SK-N-SH treated with all-trans-retinoic acid at 6 μM for 48 hours (cell line): ENCODE measurements at regions not wholly inside any gene's neighbourhood (a gene's known extent, or its start where the extent isn't known, plus 50 kb on each side); places are given as distances from the start of the nearest gene placed in this dataset.

Experiments
- ATAC-seq: fragments of 200-7000 bp; cut with Tn5 transposase; 3 replicates; pipeline ENCODE4 v1.9.1; 2020; ENCODE audit warnings: mild to moderate bottlenecking, moderate library complexity
- ARNTL ChIP-seq: fragments of 450-650 bp; formaldehyde crosslinking; IDR thresholded peaks from 2 replicates; pipeline ENCODE4 v1.5.0; 2020; ENCODE audit warnings: low read depth, mild to moderate bottlenecking, moderate library complexity, borderline replicate concordance
- BACH2 ChIP-seq: fragments of 250-450 bp; sonication (Bioruptor Pico); IDR thresholded peaks from 2 replicates; pipeline ENCODE4 v1.9.0; 2021; ENCODE audit warnings: mild to moderate bottlenecking, borderline replicate concordance
- CSDC2 ChIP-seq: fragments of 250-450 bp; sonication (Bioruptor Pico); IDR thresholded peaks from 2 replicates; pipeline ENCODE4 v1.5.0; 2020; ENCODE audit warnings: mild to moderate bottlenecking, moderate library complexity
- ESRRG ChIP-seq: fragments of 250-450 bp; sonication (Bioruptor Pico); IDR thresholded peaks from 2 replicates; pipeline ENCODE4 v1.6.1; 2021; ENCODE audit warnings: mild to moderate bottlenecking
- GLIS3 ChIP-seq: fragments of 250-450 bp; sonication (Bioruptor Pico); IDR thresholded peaks from 2 replicates; pipeline ENCODE4 v1.5.0; 2020; ENCODE audit warnings: mild to moderate bottlenecking, moderate library complexity
- ISL1 ChIP-seq: fragments of 250-450 bp; sonication (Bioruptor Pico); IDR thresholded peaks from 2 replicates; pipeline ENCODE4 v2.1.2; 2022; ENCODE audit warnings: mild to moderate bottlenecking, moderate library complexity
- PPARA ChIP-seq: fragments of 250-450 bp; sonication (Bioruptor Pico); IDR thresholded peaks from 2 replicates; pipeline ENCODE4 v1.5.0; 2020; ENCODE audit warnings: mild to moderate bottlenecking, borderline replicate concordance
- RARB ChIP-seq: fragments of 250-450 bp; sonication (Bioruptor Pico); IDR thresholded peaks from 2 replicates; pipeline ENCODE4 v1.8.0; 2021; ENCODE audit warnings: mild to moderate bottlenecking, moderate library complexity
- SNAI2 ChIP-seq: fragments of 250-450 bp; sonication (Bioruptor Pico); IDR thresholded peaks from 2 replicates; pipeline ENCODE4 v1.5.0; 2020; ENCODE audit warnings: mild to moderate bottlenecking, moderate library complexity
- TCF4 ChIP-seq: fragments of 250-450 bp; sonication (Bioruptor Pico); IDR thresholded peaks from 2 replicates; pipeline ENCODE4 v1.8.0; 2021; ENCODE audit warnings: mild to moderate bottlenecking, moderate library complexity, borderline replicate concordance
- TOX ChIP-seq: fragments of 250-450 bp; sonication (Bioruptor Pico); IDR thresholded peaks from 2 replicates; pipeline ENCODE4 v1.8.0; 2021; ENCODE audit warnings: mild to moderate bottlenecking, moderate library complexity, borderline replicate concordance
- ZC3H10 ChIP-seq: fragments of 250-450 bp; sonication (Bioruptor Pico); IDR thresholded peaks from 2 replicates; pipeline ENCODE4 v1.5.1; 2021; ENCODE audit warnings: mild to moderate bottlenecking, moderate library complexity
- ZFP3 ChIP-seq: fragments of 250-450 bp; sonication (Bioruptor Pico); IDR thresholded peaks from 2 replicates; pipeline ENCODE4 v1.5.0; 2020; ENCODE audit warnings: mild to moderate bottlenecking, moderate library complexity
- ZFP30 ChIP-seq: fragments of 450-650 bp; formaldehyde crosslinking; IDR thresholded peaks from 2 replicates; pipeline ENCODE4 v1.5.0; 2022; ENCODE audit warnings: mild to moderate bottlenecking, moderate library complexity
- ZNF565 ChIP-seq: fragments of 450-650 bp; formaldehyde crosslinking; conservative IDR thresholded peaks from 2 replicates; pipeline ENCODE4 v1.5.0; 2020; ENCODE audit warnings: low read depth, mild to moderate bottlenecking, moderate library complexity
- ZNF70 ChIP-seq: fragments of 450-650 bp; formaldehyde crosslinking; IDR thresholded peaks from 2 replicates; pipeline ENCODE4 v1.5.0; 2020; ENCODE audit warnings: mild to moderate bottlenecking, moderate library complexity
- ZNF8 ChIP-seq: fragments of 450-650 bp; formaldehyde crosslinking; IDR thresholded peaks from 2 replicates; pipeline ENCODE4 v1.5.0; 2020; ENCODE audit warnings: mild to moderate bottlenecking, moderate library complexity
- TF ChIP-seq, protein P1 (sequence below): fragments of 250-450 bp; sonication (Bioruptor Pico); IDR thresholded peaks from 2 replicates; pipeline ENCODE4 v1.8.0; 2021; ENCODE audit warnings: low read depth, mild to moderate bottlenecking, moderate library complexity, borderline replicate concordance
- TF ChIP-seq, protein P2 (sequence below): fragments of 250-450 bp; sonication (Bioruptor Pico); IDR thresholded peaks from 2 replicates; pipeline ENCODE4 v1.5.1; 2021; ENCODE audit warnings: mild to moderate bottlenecking, moderate library complexity
- TF ChIP-seq, protein P3 (sequence below): fragments of 250-450 bp; sonication (Bioruptor Pico); IDR thresholded peaks from 2 replicates; pipeline ENCODE4 v1.5.0; 2020; ENCODE audit warnings: mild to moderate bottlenecking, moderate library complexity
- TF ChIP-seq, protein P4 (sequence below): fragments of 250-450 bp; sonication (Bioruptor Pico); IDR thresholded peaks from 2 replicates; pipeline ENCODE4 v1.5.1; 2020; ENCODE audit warnings: low read depth, mild to moderate bottlenecking, moderate library complexity

DNA sequence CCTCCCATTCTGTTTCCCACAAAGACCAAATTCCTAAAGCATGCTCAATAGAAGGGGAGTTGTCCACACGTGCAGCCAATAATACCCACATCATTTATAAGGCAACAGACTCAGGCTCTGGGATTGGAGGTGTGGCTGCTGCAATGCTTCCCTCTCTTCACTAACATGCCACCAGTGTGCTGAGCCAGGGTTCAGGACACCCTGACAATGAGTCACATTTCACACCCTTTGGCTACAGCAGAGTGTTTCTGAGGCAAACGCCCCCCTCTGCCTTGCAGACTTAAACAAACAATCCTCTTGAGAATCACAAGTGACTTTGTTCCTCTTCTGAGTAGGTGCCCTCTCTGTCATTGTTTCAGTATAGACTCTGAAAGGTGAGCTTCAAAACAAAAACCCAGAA, 189.3 kb upstream of the TLE4 start (continued):
- TF ChIP-seq, protein P1, sequence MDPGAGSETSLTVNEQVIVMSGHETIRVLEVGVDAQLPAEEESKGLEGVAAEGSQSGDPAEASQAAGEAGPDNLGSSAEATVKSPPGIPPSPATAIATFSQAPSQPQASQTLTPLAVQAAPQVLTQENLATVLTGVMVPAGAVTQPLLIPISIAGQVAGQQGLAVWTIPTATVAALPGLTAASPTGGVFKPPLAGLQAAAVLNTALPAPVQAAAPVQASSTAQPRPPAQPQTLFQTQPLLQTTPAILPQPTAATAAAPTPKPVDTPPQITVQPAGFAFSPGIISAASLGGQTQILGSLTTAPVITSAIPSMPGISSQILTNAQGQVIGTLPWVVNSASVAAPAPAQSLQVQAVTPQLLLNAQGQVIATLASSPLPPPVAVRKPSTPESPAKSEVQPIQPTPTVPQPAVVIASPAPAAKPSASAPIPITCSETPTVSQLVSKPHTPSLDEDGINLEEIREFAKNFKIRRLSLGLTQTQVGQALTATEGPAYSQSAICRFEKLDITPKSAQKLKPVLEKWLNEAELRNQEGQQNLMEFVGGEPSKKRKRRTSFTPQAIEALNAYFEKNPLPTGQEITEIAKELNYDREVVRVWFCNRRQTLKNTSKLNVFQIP (CRISPR knock-in tag), result no peak
- TF ChIP-seq ZNF565 (no peak), ZFP30 (CRISPR knock-in tag) (no peak)

DNA sequence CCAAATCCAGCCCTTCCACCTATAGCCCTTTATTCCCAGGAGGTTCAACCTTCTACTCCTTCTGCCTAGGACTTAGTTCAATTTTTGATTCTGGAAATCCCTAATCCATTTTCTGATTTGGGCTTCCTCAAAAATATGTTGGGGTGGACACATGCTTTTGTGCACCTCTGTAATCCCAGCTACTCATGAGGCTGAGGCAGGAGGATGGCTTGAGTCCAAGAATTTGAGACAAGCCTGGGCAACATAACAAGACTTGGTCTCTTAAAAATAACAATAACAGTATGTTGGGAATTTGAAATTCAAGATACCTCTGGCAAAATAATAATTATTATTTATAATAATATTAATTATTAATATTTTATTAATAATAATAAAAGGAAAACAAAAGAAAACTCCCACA, 188.7 kb upstream of the TLE4 start:
- no peak for ATAC-seq
- TF ChIP-seq, protein P2, sequence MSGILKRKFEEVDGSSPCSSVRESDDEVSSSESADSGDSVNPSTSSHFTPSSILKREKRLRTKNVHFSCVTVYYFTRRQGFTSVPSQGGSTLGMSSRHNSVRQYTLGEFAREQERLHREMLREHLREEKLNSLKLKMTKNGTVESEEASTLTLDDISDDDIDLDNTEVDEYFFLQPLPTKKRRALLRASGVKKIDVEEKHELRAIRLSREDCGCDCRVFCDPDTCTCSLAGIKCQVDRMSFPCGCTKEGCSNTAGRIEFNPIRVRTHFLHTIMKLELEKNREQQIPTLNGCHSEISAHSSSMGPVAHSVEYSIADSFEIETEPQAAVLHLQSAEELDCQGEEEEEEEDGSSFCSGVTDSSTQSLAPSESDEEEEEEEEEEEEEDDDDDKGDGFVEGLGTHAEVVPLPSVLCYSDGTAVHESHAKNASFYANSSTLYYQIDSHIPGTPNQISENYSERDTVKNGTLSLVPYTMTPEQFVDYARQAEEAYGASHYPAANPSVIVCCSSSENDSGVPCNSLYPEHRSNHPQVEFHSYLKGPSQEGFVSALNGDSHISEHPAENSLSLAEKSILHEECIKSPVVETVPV (CRISPR knock-in tag), result no peak
- TF ChIP-seq BACH2 (CRISPR knock-in tag) (no peak), ISL1 (no peak)

DNA sequence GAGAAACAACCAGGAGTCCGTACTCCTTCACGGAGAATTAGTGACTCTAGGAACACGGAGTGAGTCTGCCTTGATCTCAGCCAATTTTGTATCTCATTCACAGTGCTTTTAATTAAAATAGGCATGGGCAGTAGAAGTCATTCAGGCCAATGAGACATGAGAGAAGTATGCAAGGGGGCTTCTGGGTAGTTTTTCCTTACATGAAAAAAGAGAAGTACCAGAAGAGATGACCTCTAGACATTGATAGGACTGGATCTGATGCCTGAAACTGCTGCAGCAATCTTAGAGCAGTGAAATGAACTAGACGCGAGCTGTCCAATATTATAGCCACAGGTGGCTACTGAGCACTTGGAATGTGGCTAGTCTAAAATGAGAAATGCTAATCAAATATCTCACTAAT, 187.7 kb upstream of the TLE4 start:
- ATAC-seq, result no peak
- TF ChIP-seq ZC3H10, result no peak
- no peak for TF ChIP-seq ZNF565
- TF ChIP-seq ZNF70 (CRISPR knock-in tag), result no peak
- TF ChIP-seq GLIS3 (CRISPR knock-in tag), result no peak
- TF ChIP-seq, protein P3, sequence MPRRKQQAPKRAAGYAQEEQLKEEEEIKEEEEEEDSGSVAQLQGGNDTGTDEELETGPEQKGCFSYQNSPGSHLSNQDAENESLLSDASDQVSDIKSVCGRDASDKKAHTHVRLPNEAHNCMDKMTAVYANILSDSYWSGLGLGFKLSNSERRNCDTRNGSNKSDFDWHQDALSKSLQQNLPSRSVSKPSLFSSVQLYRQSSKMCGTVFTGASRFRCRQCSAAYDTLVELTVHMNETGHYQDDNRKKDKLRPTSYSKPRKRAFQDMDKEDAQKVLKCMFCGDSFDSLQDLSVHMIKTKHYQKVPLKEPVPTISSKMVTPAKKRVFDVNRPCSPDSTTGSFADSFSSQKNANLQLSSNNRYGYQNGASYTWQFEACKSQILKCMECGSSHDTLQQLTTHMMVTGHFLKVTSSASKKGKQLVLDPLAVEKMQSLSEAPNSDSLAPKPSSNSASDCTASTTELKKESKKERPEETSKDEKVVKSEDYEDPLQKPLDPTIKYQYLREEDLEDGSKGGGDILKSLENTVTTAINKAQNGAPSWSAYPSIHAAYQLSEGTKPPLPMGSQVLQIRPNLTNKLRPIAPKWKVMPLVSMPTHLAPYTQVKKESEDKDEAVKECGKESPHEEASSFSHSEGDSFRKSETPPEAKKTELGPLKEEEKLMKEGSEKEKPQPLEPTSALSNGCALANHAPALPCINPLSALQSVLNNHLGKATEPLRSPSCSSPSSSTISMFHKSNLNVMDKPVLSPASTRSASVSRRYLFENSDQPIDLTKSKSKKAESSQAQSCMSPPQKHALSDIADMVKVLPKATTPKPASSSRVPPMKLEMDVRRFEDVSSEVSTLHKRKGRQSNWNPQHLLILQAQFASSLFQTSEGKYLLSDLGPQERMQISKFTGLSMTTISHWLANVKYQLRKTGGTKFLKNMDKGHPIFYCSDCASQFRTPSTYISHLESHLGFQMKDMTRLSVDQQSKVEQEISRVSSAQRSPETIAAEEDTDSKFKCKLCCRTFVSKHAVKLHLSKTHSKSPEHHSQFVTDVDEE (CRISPR knock-in tag), result no peak
- TF ChIP-seq ARNTL (CRISPR knock-in tag), result no peak
- TF ChIP-seq, protein P4, sequence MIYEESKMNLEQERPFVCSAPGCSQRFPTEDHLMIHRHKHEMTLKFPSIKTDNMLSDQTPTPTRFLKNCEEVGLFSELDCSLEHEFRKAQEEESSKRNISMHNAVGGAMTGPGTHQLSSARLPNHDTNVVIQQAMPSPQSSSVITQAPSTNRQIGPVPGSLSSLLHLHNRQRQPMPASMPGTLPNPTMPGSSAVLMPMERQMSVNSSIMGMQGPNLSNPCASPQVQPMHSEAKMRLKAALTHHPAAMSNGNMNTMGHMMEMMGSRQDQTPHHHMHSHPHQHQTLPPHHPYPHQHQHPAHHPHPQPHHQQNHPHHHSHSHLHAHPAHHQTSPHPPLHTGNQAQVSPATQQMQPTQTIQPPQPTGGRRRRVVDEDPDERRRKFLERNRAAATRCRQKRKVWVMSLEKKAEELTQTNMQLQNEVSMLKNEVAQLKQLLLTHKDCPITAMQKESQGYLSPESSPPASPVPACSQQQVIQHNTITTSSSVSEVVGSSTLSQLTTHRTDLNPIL (CRISPR knock-in tag), result no peak
- TF ChIP-seq BACH2 (CRISPR knock-in tag), result no peak
- no peak for TF ChIP-seq ESRRG (CRISPR knock-in tag)
- no peak for TF ChIP-seq RARB (CRISPR knock-in tag)
- no peak for TF ChIP-seq PPARA (CRISPR knock-in tag)
- no peak for TF ChIP-seq SNAI2
- no peak for TF ChIP-seq TCF4 (CRISPR knock-in tag)
- no peak for TF ChIP-seq ZNF8 (CRISPR knock-in tag)

DNA sequence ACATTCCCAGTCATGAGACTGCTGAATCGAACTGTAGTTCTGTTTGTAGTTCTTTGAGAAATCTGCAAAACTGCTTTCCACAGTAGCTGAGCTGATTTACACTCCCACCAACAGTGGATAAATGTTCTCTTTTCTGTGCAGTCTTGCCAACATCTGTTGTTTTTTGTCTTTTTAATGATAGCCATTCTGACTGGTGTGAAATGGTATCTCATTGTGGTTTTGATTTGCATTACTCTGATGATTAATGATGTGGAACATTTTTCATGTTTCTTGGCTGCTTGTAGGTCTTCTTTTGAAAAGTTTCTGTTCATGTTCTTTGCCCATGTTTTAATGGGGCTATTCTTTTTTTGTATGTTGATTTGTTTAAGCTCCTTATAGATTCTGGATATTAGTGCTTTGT, 187.3 kb upstream of the TLE4 start:
- TF ChIP-seq TOX (CRISPR knock-in tag) (no peak), ESRRG (CRISPR knock-in tag) (no peak), ZNF8 (CRISPR knock-in tag) (no peak), ZNF70 (CRISPR knock-in tag) (no peak), CSDC2 (CRISPR knock-in tag) (no peak), ZFP30 (CRISPR knock-in tag) (no peak), ZFP3 (CRISPR knock-in tag) (no peak), PPARA (CRISPR knock-in tag) (no peak), GLIS3 (CRISPR knock-in tag) (no peak), BACH2 (CRISPR knock-in tag) (no peak)
- ATAC-seq, result no peak
